Activated CD4-positive, alpha-beta T cell treated with anti-CD3 and anti-CD28 coated beads, Interleukin-2, amount 10 ng/mL, durations not matched to agents 24 days and 14 days (primary cell): ENCODE measurements at regions not wholly inside any gene's neighbourhood (a gene's known extent, or its start where the extent isn't known, plus 50 kb on each side); places are given as distances from the start of the nearest gene placed in this dataset.

Experiments used
- DNase-seq: peaks from one replicate; pipeline ENCODE4 v3.0.0; 2022
- H3K27ac Mint-ChIP-seq: one replicate; pipeline ENCODE4 v1.8.0; 2022; ENCODE audit warnings: mild to moderate bottlenecking, mixed read lengths
- H3K27me3 Mint-ChIP-seq: one replicate; pipeline ENCODE4 v1.8.0; 2022; ENCODE audit warnings: mixed read lengths
- H3K36me3 Mint-ChIP-seq: one replicate; pipeline ENCODE4 v1.8.0; 2022; ENCODE audit warnings: low read depth, mild to moderate bottlenecking, mixed read lengths
- H3K4me1 Mint-ChIP-seq: one replicate; pipeline ENCODE4 v1.8.0; 2021; ENCODE audit warnings: mixed read lengths
- H3K4me3 Mint-ChIP-seq: one replicate; pipeline ENCODE4 v1.8.0; 2022; ENCODE audit warnings: mild to moderate bottlenecking, moderate library complexity, mixed read lengths
- H3K9me3 Mint-ChIP-seq: one replicate; pipeline ENCODE4 v1.8.0; 2021; ENCODE audit warnings: mixed read lengths
- intact Hi-C: fragments of 100-400 bp; cut with micrococcal nuclease; formaldehyde crosslinking; loops from one replicate; pipeline ENCODE4 v1.15.1; 2023

GRCh38 chr5:167479779-167480178 lies 811.7 kb upstream of the WWC1 start:
- intact Hi-C loops: no loop called here

GRCh38 chr5:167481345-167481744 lies 810.1 kb upstream of the WWC1 start:
- H3K9me3 Mint-ChIP-seq: peaks cover 5% of the 10 kb centered on the region
- H3K4me1 Mint-ChIP-seq: no peaks in the 10 kb centered on the region
- no peaks in the 10 kb centered on the region for H3K36me3 Mint-ChIP-seq
- H3K27ac Mint-ChIP-seq: no peak overlapping the region
- intact Hi-C loops: no loop called here
- no peak overlapping the region for H3K4me3 Mint-ChIP-seq
- DNase-seq: no peak
- H3K27me3 Mint-ChIP-seq: no peaks in the 10 kb centered on the region

More at GRCh38 chr5:167479779-167480178, 811.7 kb upstream of the WWC1 start:
- Mint-ChIP-seq H3K4me1 (no peaks in the 10 kb centered on the region), H3K36me3 (no peaks in the 10 kb centered on the region), H3K9me3 (peaks cover 5% of the 10 kb centered on the region), H3K4me3 (no peak overlapping the region), H3K27ac (no peak overlapping the region), H3K27me3 (no peaks in the 10 kb centered on the region)
- DNase-seq: no peak

- Mint-ChIP-seq H3K36me3 (no peaks in the 10 kb centered on the region), H3K9me3 (peaks cover 5% of the 10 kb centered on the region), H3K27me3 (no peaks in the 10 kb centered on the region), H3K27ac (no peak overlapping the region), H3K4me3 (no peak overlapping the region), H3K4me1 (no peaks in the 10 kb centered on the region)
- intact Hi-C loops: no loop called here
- DNase-seq: no peak
Observed at GRCh38 chr5:167482555-167482954, 808.9 kb upstream of the WWC1 start.

GRCh38 chr5:167485061-167485774 lies 806.2 kb upstream of the WWC1 start:
- Mint-ChIP-seq H3K27me3 (no peaks in the 10 kb centered on the region), H3K4me1 (no peaks in the 10 kb centered on the region), H3K4me3 (no peak overlapping the region), H3K27ac (no peak overlapping the region), H3K36me3 (no peaks in the 10 kb centered on the region), H3K9me3 (peaks cover 13% of the 10 kb centered on the region)
- intact Hi-C loops: no loop called here
- no peak for DNase-seq

- H3K27ac Mint-ChIP-seq: no peak overlapping the region
- H3K4me3 Mint-ChIP-seq: no peak overlapping the region
- no peak for DNase-seq
- H3K27me3 Mint-ChIP-seq: no peaks in the 10 kb centered on the region
- H3K4me1 Mint-ChIP-seq: no peaks in the 10 kb centered on the region
- H3K36me3 Mint-ChIP-seq: no peaks in the 10 kb centered on the region
- intact Hi-C loops: no loop called here
- peaks cover 7% of the 10 kb centered on the region for H3K9me3 Mint-ChIP-seq
Observed at GRCh38 chr5:167488371-167488770, 803.1 kb upstream of the WWC1 start.

- Mint-ChIP-seq H3K4me1 (no peaks in the 10 kb centered on the region), H3K4me3 (no peak overlapping the region), H3K36me3 (no peaks in the 10 kb centered on the region), H3K27ac (no peak overlapping the region), H3K27me3 (no peaks in the 10 kb centered on the region), H3K9me3 (peaks cover 7% of the 10 kb centered on the region)
- no peak for DNase-seq
- intact Hi-C loops: no loop called here
Observed at GRCh38 chr5:167489202-167489601, 802.2 kb upstream of the WWC1 start.

GRCh38 chr5:167503926-167504720 lies 787.3 kb upstream of the WWC1 start:
- Mint-ChIP-seq H3K27ac (no peak overlapping the region), H3K4me3 (no peak overlapping the region), H3K4me1 (no peaks in the 10 kb centered on the region), H3K9me3 (no peaks in the 10 kb centered on the region), H3K27me3 (no peaks in the 10 kb centered on the region), H3K36me3 (no peaks in the 10 kb centered on the region)
- no peak for DNase-seq
- intact Hi-C loops: no loop called here

GRCh38 chr5:167507463-167508233 lies 783.8 kb upstream of the WWC1 start:
- Mint-ChIP-seq H3K27me3 (no peaks in the 10 kb centered on the region), H3K27ac (no peak overlapping the region), H3K36me3 (no peaks in the 10 kb centered on the region), H3K4me3 (no peak overlapping the region), H3K4me1 (no peaks in the 10 kb centered on the region), H3K9me3 (no peaks in the 10 kb centered on the region)
- DNase-seq: no peak
- intact Hi-C loops: no loop called here

- DNase-seq: no peak
- H3K4me3 Mint-ChIP-seq: no peak overlapping the region
- no peaks in the 10 kb centered on the region for H3K27me3 Mint-ChIP-seq
- no peaks in the 10 kb centered on the region for H3K4me1 Mint-ChIP-seq
- no peaks in the 10 kb centered on the region for H3K9me3 Mint-ChIP-seq
- no peak overlapping the region for H3K27ac Mint-ChIP-seq
- intact Hi-C loops: no loop called here
- no peaks in the 10 kb centered on the region for H3K36me3 Mint-ChIP-seq
Observed at GRCh38 chr5:167509076-167509475, 782.4 kb upstream of the WWC1 start.

GRCh38 chr5:167511276-167511675 lies 780.2 kb upstream of the WWC1 start:
- Mint-ChIP-seq H3K9me3 (no peaks in the 10 kb centered on the region), H3K36me3 (no peaks in the 10 kb centered on the region), H3K27me3 (no peaks in the 10 kb centered on the region), H3K27ac (no peak overlapping the region), H3K4me1 (no peaks in the 10 kb centered on the region), H3K4me3 (no peak overlapping the region)
- no peak for DNase-seq
- intact Hi-C loops: no loop called here

GRCh38 chr5:167512111-167512510 lies 779.3 kb upstream of the WWC1 start:
- Mint-ChIP-seq H3K9me3 (no peaks in the 10 kb centered on the region), H3K4me1 (no peaks in the 10 kb centered on the region), H3K36me3 (no peaks in the 10 kb centered on the region), H3K4me3 (no peak overlapping the region), H3K27ac (no peak overlapping the region), H3K27me3 (no peaks in the 10 kb centered on the region)
- intact Hi-C loops: no loop called here
- DNase-seq: no peak

- no peak overlapping the region for H3K4me3 Mint-ChIP-seq
- DNase-seq: no peak
Observed at GRCh38 chr5:167513381-167513780, 778.1 kb upstream of the WWC1 start.

GRCh38 chr5:167514461-167514860 lies 777.0 kb upstream of the WWC1 start:
- no peaks in the 10 kb centered on the region for H3K9me3 Mint-ChIP-seq

More at GRCh38 chr5:167513381-167513780, 778.1 kb upstream of the WWC1 start:
- H3K27me3 Mint-ChIP-seq: no peaks in the 10 kb centered on the region
- no peak overlapping the region for H3K27ac Mint-ChIP-seq
- intact Hi-C loops: no loop called here
- no peaks in the 10 kb centered on the region for H3K36me3 Mint-ChIP-seq
- no peaks in the 10 kb centered on the region for H3K9me3 Mint-ChIP-seq
- H3K4me1 Mint-ChIP-seq: no peaks in the 10 kb centered on the region

GRCh38 chr5:167525004-167525403 lies 766.4 kb upstream of the WWC1 start:
- DNase-seq: no peak
- Mint-ChIP-seq H3K27ac (no peak overlapping the region), H3K9me3 (no peaks in the 10 kb centered on the region), H3K4me1 (no peaks in the 10 kb centered on the region), H3K36me3 (no peaks in the 10 kb centered on the region), H3K4me3 (no peak overlapping the region), H3K27me3 (no peaks in the 10 kb centered on the region)
- intact Hi-C loops: no loop called here

More at GRCh38 chr5:167514461-167514860, 777.0 kb upstream of the WWC1 start:
- H3K36me3 Mint-ChIP-seq: no peaks in the 10 kb centered on the region
- DNase-seq: no peak
- H3K4me3 Mint-ChIP-seq: no peak overlapping the region
- no peak overlapping the region for H3K27ac Mint-ChIP-seq
- H3K4me1 Mint-ChIP-seq: no peaks in the 10 kb centered on the region
- intact Hi-C loops: no loop called here
- H3K27me3 Mint-ChIP-seq: no peaks in the 10 kb centered on the region
